B cell (primary cell): ENCODE measurements at regions not wholly inside any gene's neighbourhood (a gene's known extent, or its start where the extent isn't known, plus 50 kb on each side); places are given as distances from the start of the nearest gene placed in this dataset.

Source experiments
- CTCF ChIP-seq: fragments of 200-600 bp; IDR thresholded peaks from one replicate; pipeline ENCODE4 v1.8.0; 2022; ENCODE audit warnings: antibody characterized with exemption, mild to moderate bottlenecking
- EZH2 ChIP-seq: IDR thresholded peaks from 2 replicates; pipeline ENCODE4 v1.6.1; 2012; ENCODE audit warnings: borderline replicate concordance, low read depth, mild to moderate bottlenecking, moderate library complexity, low read length; ENCODE audit not compliant: insufficient read depth, poor library complexity, severe bottlenecking

GRCh38 chr20:2242678-2243077, 53.1 kb upstream of the TGM3 start:
- TF ChIP-seq CTCF (no peak), EZH2 (no peak)
